SW480 (cell line): ENCODE measurements at regions not wholly inside any gene's neighbourhood (a gene's known extent, or its start where the extent isn't known, plus 50 kb on each side); places are given as distances from the start of the nearest gene placed in this dataset.

Experiments used
- DNase-seq: peaks from one replicate; pipeline ENCODE4 v3.0.0-alpha.2; 2016; ENCODE audit warnings: low spot score

- DNase-seq, result no peak
Measured at GRCh38 chr20:22504829-22505377, 79.5 kb downstream of the FOXA2 start.

GRCh38 chr20:22503577-22503976, 80.8 kb downstream of the FOXA2 start:
- DNase-seq, result no peak

- DNase-seq, result peak; percentile 54
Measured at GRCh38 chr20:22502731-22503191, 81.6 kb downstream of the FOXA2 start.

GRCh38 chr20:22501566-22502344, 82.6 kb downstream of the FOXA2 start:
- DNase-seq, result no peak

GRCh38 chr20:22501034-22501433, 83.3 kb downstream of the FOXA2 start:
- no peak for DNase-seq

GRCh38 chr20:22499515-22500166, 84.7 kb downstream of the FOXA2 start:
- no peak for DNase-seq

GRCh38 chr20:22496817-22497216, 87.6 kb downstream of the FOXA2 start:
- no peak for DNase-seq

GRCh38 chr20:22495789-22496188, 88.6 kb downstream of the FOXA2 start:
- no peak for DNase-seq

GRCh38 chr20:22495172-22495571, 89.2 kb downstream of the FOXA2 start:
- DNase-seq, result no peak

- DNase-seq, result no peak
Measured at GRCh38 chr20:22492497-22492896, 91.9 kb downstream of the FOXA2 start.

GRCh38 chr20:22491194-22491505, 93.2 kb downstream of the FOXA2 start:
- no peak for DNase-seq

- DNase-seq, result peak; percentile 96
Measured at GRCh38 chr20:22490287-22491193, 93.8 kb downstream of the FOXA2 start.

- peak; percentile 39 for DNase-seq
Measured at GRCh38 chr20:22489626-22490286, 94.6 kb downstream of the FOXA2 start.

GRCh38 chr20:22480336-22480735, 104.0 kb downstream of the FOXA2 start:
- DNase-seq, result no peak

- no peak for DNase-seq
Measured at GRCh38 chr20:22475662-22476061, 108.7 kb downstream of the FOXA2 start.

GRCh38 chr20:22474224-22474623, 110.1 kb downstream of the FOXA2 start:
- no peak for DNase-seq

- no peak for DNase-seq
Measured at GRCh38 chr20:22473293-22473692, 111.1 kb downstream of the FOXA2 start.

- DNase-seq, result no peak
Measured at GRCh38 chr20:22472447-22473100, 111.8 kb downstream of the FOXA2 start.

- DNase-seq, result peak; percentile 36
Measured at GRCh38 chr20:22471156-22471836, 113.1 kb downstream of the FOXA2 start.

GRCh38 chr20:22470620-22471026, 113.7 kb downstream of the FOXA2 start:
- no peak for DNase-seq
